HG02763 (cell line): ENCODE measurements at regions not wholly inside any gene's neighbourhood (a gene's known extent, or its start where the extent isn't known, plus 50 kb on each side); places are given as distances from the start of the nearest gene placed in this dataset.

Source experiments
- ATAC-seq: cut with Tn5 transposase; IDR thresholded peaks from one replicate; pipeline ENCODE4 v1.9.1; 2021; ENCODE audit warnings: mild to moderate bottlenecking, moderate library complexity; ENCODE audit not compliant: unreplicated experiment

GRCh38 chr3:78139166-78139565 lies 1099.3 kb downstream of the ROBO2 start:
- ATAC-seq, result no peak

- ATAC-seq, result no peak
Observed at GRCh38 chr3:78140274-78140673, 1100.4 kb downstream of the ROBO2 start.

- ATAC-seq, result no peak
Observed at GRCh38 chr3:78140866-78141265, 1101.0 kb downstream of the ROBO2 start.

- no peak for ATAC-seq
Observed at GRCh38 chr3:78141269-78141668, 1101.4 kb downstream of the ROBO2 start.

GRCh38 chr3:78143000-78143399 lies 1103.1 kb downstream of the ROBO2 start:
- ATAC-seq, result no peak

GRCh38 chr3:78148986-78149717 lies 1109.3 kb downstream of the ROBO2 start:
- no peak for ATAC-seq

GRCh38 chr3:78153973-78154372 lies 1114.1 kb downstream of the ROBO2 start:
- no peak for ATAC-seq

- ATAC-seq, result no peak
Observed at GRCh38 chr3:78154521-78155186, 1114.8 kb downstream of the ROBO2 start.

- ATAC-seq, result no peak
Observed at GRCh38 chr3:78161736-78162135, 1121.8 kb downstream of the ROBO2 start.

GRCh38 chr3:78163379-78163778 lies 1123.5 kb downstream of the ROBO2 start:
- no peak for ATAC-seq

- no peak for ATAC-seq
Observed at GRCh38 chr3:78165876-78166275, 1126.0 kb downstream of the ROBO2 start.

- ATAC-seq, result no peak
Observed at GRCh38 chr3:78174821-78175220, 1134.9 kb downstream of the ROBO2 start.

- ATAC-seq, result no peak
Observed at GRCh38 chr3:78176869-78177268, 1137.0 kb downstream of the ROBO2 start.

- ATAC-seq, result no peak
Observed at GRCh38 chr3:78177780-78178179, 1137.9 kb downstream of the ROBO2 start.

- no peak for ATAC-seq
Observed at GRCh38 chr3:78178209-78178608, 1138.3 kb downstream of the ROBO2 start.

GRCh38 chr3:78178740-78179363 lies 1139.0 kb downstream of the ROBO2 start:
- no peak for ATAC-seq

- ATAC-seq, result no peak
Observed at GRCh38 chr3:78183906-78184599, 1144.2 kb downstream of the ROBO2 start.

- ATAC-seq, result no peak
Observed at GRCh38 chr3:78186404-78186803, 1146.5 kb downstream of the ROBO2 start.

GRCh38 chr3:78201091-78201490 lies 1161.2 kb downstream of the ROBO2 start:
- no peak for ATAC-seq

GRCh38 chr3:78204977-78205376 lies 1165.1 kb downstream of the ROBO2 start:
- no peak for ATAC-seq

- ATAC-seq, result no peak
Observed at GRCh38 chr3:78221300-78221699, 1181.4 kb downstream of the ROBO2 start.

- no peak for ATAC-seq
Observed at GRCh38 chr3:78221796-78222195, 1181.9 kb downstream of the ROBO2 start.
